Liver (tissue), 8 donors: ENCODE measurements at regions not wholly inside any gene's neighbourhood (a gene's known extent, or its start where the extent isn't known, plus 50 kb on each side); places are given as distances from the start of the nearest gene placed in this dataset.
"Not testable (repeated sequence)": the region's sequence is repeated elsewhere in the genome, so short reads cannot be mapped to it uniquely, and the experiment has no call there.

Source experiments
- DNase-seq: peaks from one replicate; pipeline ENCODE4 v3.0.0-alpha.2; 2017; ENCODE audit warnings: low spot score
- H3K27ac ChIP-seq, 2 donors: one replicate each; pipeline ENCODE4 v1.7.0; 2013; ENCODE audit warnings: inconsistent platforms in 2 of 2, low read length in 2 of 2, control low read depth in 1 of 2, low read depth in 1 of 2, mild to moderate bottlenecking in 1 of 2
- H3K27me3 ChIP-seq, 4 donors: one replicate each; pipeline versions ENCODE4 v1.6.1 to v1.7.0; 2013; ENCODE audit warnings: low read length in 3 of 4, inconsistent platforms in 1 of 4, mild to moderate bottlenecking in 1 of 4, moderate library complexity in 1 of 4; ENCODE audit not compliant: control insufficient read depth in 4 of 4, insufficient read depth in 4 of 4
- H3K36me3 ChIP-seq, 4 donors: one replicate each; pipeline versions ENCODE4 v1.6.1 to v1.7.0; 2013; ENCODE audit warnings: low read length in 3 of 4, mild to moderate bottlenecking in 3 of 4, low read depth in 1 of 4, moderate library complexity in 1 of 4; ENCODE audit not compliant: control insufficient read depth in 4 of 4, insufficient read depth in 3 of 4
- H3K4me1 ChIP-seq, 4 donors: one replicate each; pipeline versions ENCODE4 v1.6.1 to v1.7.0; 2013; ENCODE audit warnings: low read length in 3 of 4, mild to moderate bottlenecking in 3 of 4, moderate library complexity in 1 of 4; ENCODE audit not compliant: control insufficient read depth in 4 of 4, insufficient read depth in 4 of 4
- H3K4me3 ChIP-seq, 3 donors: one replicate each; pipeline versions ENCODE4 v1.6.1 to v1.7.0; 2013; ENCODE audit warnings: low read length in 3 of 3, control low read depth in 1 of 3, low read depth in 1 of 3, mild to moderate bottlenecking in 1 of 3
- H3K9ac ChIP-seq, 2 donors: one replicate each; pipeline ENCODE4 v1.7.0; 2013; ENCODE audit warnings: low read length in 2 of 2, mild to moderate bottlenecking in 2 of 2, moderate library complexity in 2 of 2, control low read depth in 1 of 2, low read depth in 1 of 2
- H3K9me3 ChIP-seq, 4 donors: one replicate each; pipeline versions ENCODE4 v1.6.1 to v1.7.0; 2013; ENCODE audit warnings: low read length in 3 of 4; ENCODE audit not compliant: control insufficient read depth in 4 of 4
- ATF3 ChIP-seq: IDR thresholded peaks from 2 replicates; pipeline ENCODE4 v1.6.1; 2016; ENCODE audit warnings: antibody characterized with exemption
- CTCF ChIP-seq: fragments of 150-350 bp; IDR thresholded peaks from 2 replicates; pipeline ENCODE4 v1.5.1; 2017; ENCODE audit warnings: improper control_type of control experiment, low read depth, low read length; ENCODE audit not compliant: missing input control
- EGR1 ChIP-seq, 2 donors: IDR thresholded peaks; 2 replicates each; pipeline ENCODE4 v1.6.1; 2016 to 2018; ENCODE audit warnings: antibody characterized with exemption in 2 of 2, low read depth in 2 of 2
- FOXA1 ChIP-seq: IDR thresholded peaks from 2 replicates; pipeline ENCODE4 v1.6.1; 2016; ENCODE audit warnings: antibody characterized with exemption
- FOXA2 ChIP-seq: IDR thresholded peaks from 2 replicates; pipeline ENCODE4 v1.6.1; 2016; ENCODE audit warnings: antibody characterized with exemption
- GABPA ChIP-seq, 2 donors: IDR thresholded peaks in 1 of 2; conservative IDR thresholded peaks in 1 of 2; 2 replicates each; pipeline ENCODE4 v1.6.1; 2016; ENCODE audit warnings: antibody characterized with exemption in 2 of 2, mild to moderate bottlenecking in 1 of 2, moderate library complexity in 1 of 2
- HNF4A ChIP-seq, 2 donors: conservative IDR thresholded peaks; 2 replicates each; pipeline ENCODE4 v1.6.1; 2016; ENCODE audit warnings: antibody characterized with exemption in 2 of 2, mild to moderate bottlenecking in 2 of 2
- HNF4G ChIP-seq: IDR thresholded peaks from 2 replicates; pipeline ENCODE4 v1.6.1; 2016; ENCODE audit warnings: antibody characterized with exemption
- JUND ChIP-seq, 2 donors: IDR thresholded peaks; 2 replicates each; pipeline ENCODE4 v1.6.1; 2016; ENCODE audit warnings: antibody characterized with exemption in 2 of 2
- MAX ChIP-seq: IDR thresholded peaks from 2 replicates; pipeline ENCODE4 v1.6.1; 2016; ENCODE audit warnings: antibody characterized with exemption
- NR2F2 ChIP-seq: IDR thresholded peaks from 2 replicates; pipeline ENCODE4 v1.6.1; 2016; ENCODE audit warnings: antibody characterized with exemption
- RAD21 ChIP-seq, 2 donors: IDR thresholded peaks; 2 replicates each; pipeline ENCODE4 v1.6.1; 2016; ENCODE audit warnings: antibody characterized with exemption in 2 of 2, mild to moderate bottlenecking in 2 of 2
- RXRA ChIP-seq, 2 donors: IDR thresholded peaks; 2 replicates each; pipeline ENCODE4 v1.6.1; 2017 to 2018; ENCODE audit warnings: antibody characterized with exemption in 2 of 2, mild to moderate bottlenecking in 1 of 2
- SP1 ChIP-seq: IDR thresholded peaks from 2 replicates; pipeline ENCODE4 v1.6.1; 2018; ENCODE audit warnings: antibody characterized with exemption, mild to moderate bottlenecking
- TAF1 ChIP-seq: conservative IDR thresholded peaks from 2 replicates; pipeline ENCODE4 v1.6.1; 2016; ENCODE audit warnings: antibody characterized with exemption, mild to moderate bottlenecking
- YY1 ChIP-seq: IDR thresholded peaks from 2 replicates; pipeline ENCODE4 v1.6.1; 2016; ENCODE audit warnings: antibody characterized with exemption, mild to moderate bottlenecking
- ZBTB33 ChIP-seq: IDR thresholded peaks from 2 replicates; pipeline ENCODE4 v1.6.1; 2016; ENCODE audit warnings: antibody characterized with exemption
- WGBS: extraction: QIAGEN DNeasy Blood & Tissue Kit; methylation state at CpG from one replicate; pipeline ENCODE4 v1.1.7; 2013; 5-methylcytosine and 5-hydroxymethylcytosine counted together
- TF ChIP-seq, protein P1 (sequence below): IDR thresholded peaks from 2 replicates; pipeline ENCODE4 v1.6.1; 2016; ENCODE audit warnings: antibody characterized with exemption, mild to moderate bottlenecking
- donor health status: healthy.
- donor health status: healthy.
- donor health status: healthy.
- donor health status: healthy.
- donor health status: healthy.

DNA sequence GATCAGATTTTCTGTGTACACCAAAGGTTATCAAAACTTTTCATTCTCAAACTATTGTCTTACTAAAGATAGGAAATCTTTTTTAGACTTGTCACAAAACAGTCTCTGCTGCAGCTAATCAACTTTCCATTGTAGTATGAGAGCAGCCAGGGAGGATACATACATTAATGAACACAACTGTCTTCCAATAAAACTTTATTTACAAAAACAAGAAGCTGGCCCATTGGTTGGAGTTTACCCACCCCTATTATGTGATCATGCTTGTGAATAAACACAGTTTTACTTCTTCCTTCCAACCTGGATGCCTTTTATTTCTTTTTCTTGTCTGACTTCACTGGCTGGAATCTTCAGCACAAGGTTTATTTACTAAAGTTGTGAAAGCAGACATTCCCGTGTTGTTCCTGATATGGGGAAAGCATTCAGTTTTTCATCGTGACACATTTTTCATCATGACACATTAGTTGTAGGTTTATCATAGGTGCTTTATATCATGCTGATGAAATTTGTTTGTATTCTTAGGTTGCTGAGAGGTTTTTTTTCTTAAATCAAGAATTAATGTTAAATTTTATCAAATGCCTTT is 98.5 kb upstream of the CDK13 start (continued):
- TF ChIP-seq ZBTB33: no peak
- no peak for TF ChIP-seq GABPA (IDR thresholded peaks at IDR 0.05 in 1 of 2, conservative IDR thresholded peaks at IDR 0.05 in 1 of 2)
- TF ChIP-seq YY1: no peak
- no peak for TF ChIP-seq RXRA (IDR thresholded peaks at IDR 0.05)
- TF ChIP-seq HNF4A (conservative IDR thresholded peaks at IDR 0.05): no peak
- no peak for TF ChIP-seq EGR1 (IDR thresholded peaks at IDR 0.05; ENCODE audit: low read depth in 2 of 2)
- no peak for TF ChIP-seq RAD21 (IDR thresholded peaks at IDR 0.05)
- TF ChIP-seq JUND (IDR thresholded peaks at IDR 0.05): no peak
- TF ChIP-seq HNF4G: no peak
- no peak for TF ChIP-seq FOXA2
- no peak for TF ChIP-seq TAF1
- TF ChIP-seq MAX: no peak
- no peak for TF ChIP-seq NR2F2

DNA sequence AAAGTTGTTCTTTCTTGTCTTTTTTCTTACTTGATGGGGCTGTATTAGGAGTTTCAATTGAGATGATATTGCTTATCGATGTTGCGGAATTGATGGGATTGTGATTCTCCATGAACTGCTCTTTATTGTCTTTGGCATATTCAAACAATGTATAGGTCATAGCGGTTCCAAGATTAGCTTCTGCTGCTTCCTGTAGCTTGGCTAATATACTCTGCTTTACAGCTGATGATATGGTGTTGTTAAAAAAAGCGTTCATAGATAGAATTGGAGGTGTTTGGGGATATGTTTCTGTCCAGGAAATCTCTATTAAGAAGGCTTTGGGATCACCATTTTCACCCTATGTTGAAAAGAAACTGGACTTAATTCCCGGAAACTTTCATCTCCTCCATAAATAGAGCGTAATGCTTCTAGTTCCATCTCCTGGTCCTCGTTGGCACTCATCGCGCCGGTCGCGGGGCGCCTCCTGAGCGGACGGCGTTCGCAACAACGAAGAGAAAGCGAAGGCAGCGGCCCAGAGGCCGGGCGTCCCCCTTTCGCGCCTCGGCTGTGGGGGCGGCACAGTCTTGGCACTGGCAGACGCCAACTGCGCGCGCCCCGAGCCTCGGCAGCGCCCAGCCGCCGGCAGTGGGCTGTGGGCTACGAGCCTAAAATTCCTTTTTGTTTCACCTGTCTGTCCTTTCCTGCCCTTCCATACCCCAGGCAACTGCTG is 95.3 kb upstream of the CDK13 start:
- H3K4me1 ChIP-seq, DNase-seq, H3K27ac ChIP-seq, H3K9me3 ChIP-seq, H3K27me3 ChIP-seq, H3K36me3 ChIP-seq, H3K9ac ChIP-seq: not testable (repeated sequence)
- 21% methylated on average over 29 of the region's 36 CpGs for WGBS
- peak overlapping the region in 1 of 3 donors; percentile 37 for H3K4me3 ChIP-seq

DNA sequence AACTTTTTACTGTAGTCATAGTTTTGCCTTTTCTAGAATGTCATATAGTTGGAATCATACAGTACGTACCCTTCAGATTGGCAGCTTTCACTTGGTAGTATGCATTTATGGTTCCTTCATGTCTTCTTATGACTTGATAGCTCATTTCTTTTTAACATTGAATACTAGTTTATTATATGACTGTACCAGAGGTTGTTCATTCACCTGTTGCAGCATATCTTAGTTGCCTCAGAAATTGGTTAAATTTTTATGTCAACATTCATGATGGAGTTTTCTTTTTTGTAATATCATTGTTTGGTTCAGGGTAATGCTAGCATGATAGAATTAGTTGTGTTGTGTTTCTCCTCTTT is 94.8 kb upstream of the CDK13 start:
- H3K4me1 ChIP-seq: peaks cover 0 to 3% (median 0%) of the 10 kb centered on the region in 4 donors
- no peaks in the 10 kb centered on the region for H3K36me3 ChIP-seq
- no peak overlapping the region for H3K9ac ChIP-seq
- no peak for DNase-seq
- TF ChIP-seq JUND (IDR thresholded peaks at IDR 0.05): no peak
- TF ChIP-seq YY1: no peak
- TF ChIP-seq ATF3: no peak
- TF ChIP-seq FOXA1: no peak
- TF ChIP-seq FOXA2: no peak
- TF ChIP-seq, protein P1, sequence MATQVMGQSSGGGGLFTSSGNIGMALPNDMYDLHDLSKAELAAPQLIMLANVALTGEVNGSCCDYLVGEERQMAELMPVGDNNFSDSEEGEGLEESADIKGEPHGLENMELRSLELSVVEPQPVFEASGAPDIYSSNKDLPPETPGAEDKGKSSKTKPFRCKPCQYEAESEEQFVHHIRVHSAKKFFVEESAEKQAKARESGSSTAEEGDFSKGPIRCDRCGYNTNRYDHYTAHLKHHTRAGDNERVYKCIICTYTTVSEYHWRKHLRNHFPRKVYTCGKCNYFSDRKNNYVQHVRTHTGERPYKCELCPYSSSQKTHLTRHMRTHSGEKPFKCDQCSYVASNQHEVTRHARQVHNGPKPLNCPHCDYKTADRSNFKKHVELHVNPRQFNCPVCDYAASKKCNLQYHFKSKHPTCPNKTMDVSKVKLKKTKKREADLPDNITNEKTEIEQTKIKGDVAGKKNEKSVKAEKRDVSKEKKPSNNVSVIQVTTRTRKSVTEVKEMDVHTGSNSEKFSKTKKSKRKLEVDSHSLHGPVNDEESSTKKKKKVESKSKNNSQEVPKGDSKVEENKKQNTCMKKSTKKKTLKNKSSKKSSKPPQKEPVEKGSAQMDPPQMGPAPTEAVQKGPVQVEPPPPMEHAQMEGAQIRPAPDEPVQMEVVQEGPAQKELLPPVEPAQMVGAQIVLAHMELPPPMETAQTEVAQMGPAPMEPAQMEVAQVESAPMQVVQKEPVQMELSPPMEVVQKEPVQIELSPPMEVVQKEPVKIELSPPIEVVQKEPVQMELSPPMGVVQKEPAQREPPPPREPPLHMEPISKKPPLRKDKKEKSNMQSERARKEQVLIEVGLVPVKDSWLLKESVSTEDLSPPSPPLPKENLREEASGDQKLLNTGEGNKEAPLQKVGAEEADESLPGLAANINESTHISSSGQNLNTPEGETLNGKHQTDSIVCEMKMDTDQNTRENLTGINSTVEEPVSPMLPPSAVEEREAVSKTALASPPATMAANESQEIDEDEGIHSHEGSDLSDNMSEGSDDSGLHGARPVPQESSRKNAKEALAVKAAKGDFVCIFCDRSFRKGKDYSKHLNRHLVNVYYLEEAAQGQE: no peak
- TF ChIP-seq NR2F2: no peak
- no peak for TF ChIP-seq HNF4G
- no peak for TF ChIP-seq ZBTB33
- no peak for TF ChIP-seq CTCF
- TF ChIP-seq RXRA (IDR thresholded peaks at IDR 0.05): no peak
- TF ChIP-seq HNF4A (conservative IDR thresholded peaks at IDR 0.05): no peak
- TF ChIP-seq SP1: no peak
- no peak for TF ChIP-seq MAX
- H3K27me3 ChIP-seq: no peaks in the 10 kb centered on the region
- no peaks in the 10 kb centered on the region for H3K9me3 ChIP-seq
- peak overlapping the region in 1 of 3 donors; percentile 37 for H3K4me3 ChIP-seq
- WGBS: 75% methylated on average over 1 of the region's 1 CpG
- H3K27ac ChIP-seq: no peak overlapping the region
